ENCODE measurements at regions not wholly inside any gene's neighbourhood (a gene's known extent, or its start where the extent isn't known, plus 50 kb on each side); places are given as distances from the start of the nearest gene placed in this dataset.

DNA sequence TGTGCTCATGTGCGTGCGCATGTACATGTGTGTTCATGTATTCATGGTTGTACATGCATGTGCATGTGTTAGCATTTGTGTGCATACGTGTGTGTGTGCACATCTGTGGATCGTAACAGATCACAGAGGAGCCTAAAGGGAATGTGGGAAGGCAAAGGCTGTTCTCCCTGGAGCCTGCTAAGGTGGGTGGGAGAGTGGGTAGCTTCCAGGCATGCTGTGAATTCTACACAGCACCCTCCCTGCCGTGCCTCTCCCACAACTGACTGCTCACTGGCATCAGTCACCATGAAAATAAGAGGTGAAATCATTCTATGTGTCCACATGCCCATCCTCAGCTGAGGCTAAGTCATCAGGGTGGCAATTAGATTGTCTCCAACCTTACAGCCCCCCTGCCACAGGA, 600.9 kb downstream of the MID1IP1 start:
- TF ChIP-seq POLR2A (IDR thresholded peaks at IDR 0.05; ENCODE audit: low read depth, low read length) (no peak), POLR2AphosphoS5 (IDR thresholded peaks at IDR 0.05; ENCODE audit: low read depth, low read length) (no peak), TAF1 (IDR thresholded peaks at IDR 0.05; ENCODE audit: borderline replicate concordance, low read depth, low read length) (no peak)

All from GM12892 (cell line).